ENCODE measurements at regions not wholly inside any gene's neighbourhood (a gene's known extent, or its start where the extent isn't known, plus 50 kb on each side); places are given as distances from the start of the nearest gene placed in this dataset.
A peak's percentile ranks its signal among the peaks of the same experiment; 100 is the strongest.
"Not testable (repeated sequence)": the region's sequence is repeated elsewhere in the genome, so short reads cannot be mapped to it uniquely, and the experiment has no call there.

DNA sequence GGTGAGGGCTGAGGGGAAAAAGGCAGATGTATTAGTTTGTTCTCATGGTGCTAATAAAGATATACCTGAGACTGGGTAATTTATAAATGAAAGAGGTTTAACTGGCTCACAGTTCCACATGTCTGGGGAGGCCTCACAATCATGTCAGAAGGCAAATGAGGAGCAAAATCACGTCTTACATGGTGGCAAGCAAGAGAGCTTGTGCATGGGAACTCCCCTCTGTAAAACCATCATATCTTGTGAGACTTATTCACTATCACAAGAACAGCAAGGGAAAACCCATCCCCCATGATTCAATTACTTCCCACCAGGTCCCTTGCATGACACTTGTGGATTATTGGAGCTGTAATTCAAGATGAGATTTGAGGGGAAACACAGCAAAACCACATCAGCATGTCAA is 1220.9 kb downstream of the GALC start:
- no peak for DNase-seq (ENCODE audit: low read depth in 2 of 3, low spot score in 2 of 3)

DNA sequence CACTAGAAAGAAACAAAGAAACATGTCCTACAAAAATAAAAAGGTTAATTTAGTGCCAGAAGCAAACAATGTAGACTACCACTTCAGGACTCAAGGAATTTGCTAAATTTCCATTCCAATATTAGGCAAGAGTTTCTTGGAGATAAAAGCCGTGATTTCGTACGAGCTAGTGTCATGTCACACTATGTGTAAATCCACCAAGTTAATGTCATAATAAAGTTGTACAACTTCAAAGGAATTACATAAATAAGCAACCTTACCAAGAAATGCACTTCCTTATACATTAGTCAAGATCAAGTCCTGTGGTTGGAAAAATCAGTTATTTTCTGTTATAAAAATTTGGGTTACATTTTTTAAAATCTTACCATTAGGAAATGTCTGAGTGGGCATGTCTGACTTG is 1222.8 kb downstream of the GALC start:
- DNase-seq (ENCODE audit: low read depth in 2 of 3, low spot score in 2 of 3): no peak

DNA sequence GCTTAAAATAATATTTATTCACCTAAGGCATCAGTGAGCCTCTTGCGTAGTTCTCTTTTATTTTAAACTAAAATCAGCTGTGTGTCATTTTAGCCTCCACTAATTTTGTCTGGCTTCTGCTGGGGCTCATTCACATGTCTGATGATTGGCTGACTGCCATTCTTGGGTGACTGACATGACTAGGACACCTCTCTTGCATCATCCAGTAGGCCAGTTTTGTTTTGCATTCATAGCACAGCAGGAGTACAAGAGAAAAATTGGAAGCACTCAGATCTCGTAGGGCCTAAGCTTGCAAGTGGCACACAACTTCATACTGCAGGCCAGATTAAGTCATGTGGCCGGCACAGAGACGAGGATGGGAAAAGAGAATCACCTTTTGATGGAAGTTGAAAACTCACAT is 1226.5 kb downstream of the GALC start:
- no peak for DNase-seq (ENCODE audit: low read depth in 2 of 3, low spot score in 2 of 3)

DNA sequence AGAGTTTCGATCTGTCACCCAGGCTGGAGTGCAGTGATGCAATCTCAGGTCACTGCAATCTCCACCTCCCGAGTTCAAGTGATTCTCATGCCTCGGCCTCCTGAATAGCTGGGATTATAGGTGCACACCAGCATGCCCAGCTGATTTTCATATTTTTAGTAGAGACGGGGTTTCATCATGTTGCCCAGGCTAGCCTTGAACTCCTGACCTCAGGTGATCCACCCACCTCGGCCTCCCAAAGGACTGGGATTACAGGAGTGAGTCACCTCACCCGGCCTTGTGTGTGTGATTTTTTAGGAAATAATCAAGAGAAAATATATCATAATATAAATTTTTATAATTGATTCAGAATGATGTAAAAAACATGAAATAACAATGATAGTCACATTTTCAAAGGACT is 1231.4 kb downstream of the GALC start:
- no peak for DNase-seq (ENCODE audit: low read depth in 2 of 3, low spot score in 2 of 3)

DNA sequence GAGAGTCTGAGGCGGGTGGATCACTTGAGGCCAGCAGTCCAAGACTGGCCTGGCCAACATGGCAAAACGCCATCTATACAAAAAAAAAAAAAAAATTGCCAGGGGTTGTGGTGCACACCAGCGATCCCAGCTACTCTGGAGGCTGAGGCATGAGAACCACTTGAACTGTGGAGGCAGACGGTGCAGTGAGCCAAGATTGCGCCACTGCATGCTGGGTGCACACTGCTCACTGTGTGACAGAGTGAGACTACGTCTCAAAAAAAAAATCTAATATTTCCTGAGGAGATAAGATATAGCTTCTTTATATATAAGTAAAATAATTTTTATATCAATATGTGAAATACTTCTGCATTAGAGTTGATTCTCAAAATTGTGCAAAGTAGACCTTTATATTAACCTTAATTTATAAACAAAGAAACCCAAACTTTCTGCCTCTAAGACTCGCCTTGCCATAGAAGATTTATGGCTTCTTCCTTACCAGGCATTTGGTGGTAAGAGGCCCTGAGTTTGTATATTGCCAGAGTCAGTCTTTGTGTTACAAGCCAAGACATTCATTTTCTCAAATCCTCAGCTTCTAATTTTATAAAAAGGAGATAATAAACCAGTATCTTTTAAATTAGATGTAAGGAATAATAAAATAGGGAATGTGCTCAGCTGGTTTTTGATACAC is 1226.7 kb downstream of the FLRT2 start:
- no peak for DNase-seq (ENCODE audit: low read depth in 2 of 3, low spot score in 2 of 3)

DNA sequence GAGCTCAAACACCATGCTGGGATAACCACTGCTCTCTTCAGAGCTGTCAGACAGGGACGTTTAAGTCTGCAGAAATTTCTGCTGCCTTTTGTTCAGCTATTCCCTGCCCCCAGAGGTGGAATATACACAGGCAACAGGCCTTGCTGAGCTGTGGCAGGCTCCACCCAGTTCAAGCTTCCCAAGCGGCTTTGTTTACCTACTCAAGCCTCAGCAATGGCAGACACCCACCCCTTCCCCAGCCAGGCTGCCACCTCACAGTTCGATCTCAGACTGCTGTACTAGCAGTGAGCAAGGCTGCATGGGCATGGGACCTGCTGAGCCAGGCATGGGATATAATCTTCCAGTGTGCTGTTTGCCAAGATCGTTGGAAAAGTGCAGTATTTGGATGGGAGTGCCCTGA is 1220.5 kb downstream of the FLRT2 start:
- not testable (repeated sequence) for DNase-seq (ENCODE audit: low read depth in 2 of 3, low spot score in 2 of 3)

DNA sequence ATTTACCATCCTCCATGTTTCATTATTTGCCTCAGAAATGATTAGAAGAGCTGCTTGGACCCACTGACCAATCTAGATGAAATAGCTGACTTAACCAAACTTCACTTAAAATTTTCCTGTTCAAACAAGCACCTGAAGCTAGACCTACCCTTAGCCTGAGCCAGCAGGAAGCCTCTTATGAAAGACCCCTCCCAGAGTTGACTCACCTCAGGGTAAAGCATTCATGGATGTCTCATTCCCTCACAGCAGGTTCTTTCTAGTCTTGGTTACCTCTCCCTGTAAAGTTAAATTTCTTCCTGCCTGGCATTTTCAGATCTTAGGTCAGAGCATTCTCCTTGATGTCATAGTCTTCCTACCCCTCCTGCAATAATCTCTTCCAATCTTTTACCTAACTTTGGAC is 1209.8 kb downstream of the FLRT2 start:
- DNase-seq (ENCODE audit: low read depth in 2 of 3, low spot score in 2 of 3): no peak

DNA sequence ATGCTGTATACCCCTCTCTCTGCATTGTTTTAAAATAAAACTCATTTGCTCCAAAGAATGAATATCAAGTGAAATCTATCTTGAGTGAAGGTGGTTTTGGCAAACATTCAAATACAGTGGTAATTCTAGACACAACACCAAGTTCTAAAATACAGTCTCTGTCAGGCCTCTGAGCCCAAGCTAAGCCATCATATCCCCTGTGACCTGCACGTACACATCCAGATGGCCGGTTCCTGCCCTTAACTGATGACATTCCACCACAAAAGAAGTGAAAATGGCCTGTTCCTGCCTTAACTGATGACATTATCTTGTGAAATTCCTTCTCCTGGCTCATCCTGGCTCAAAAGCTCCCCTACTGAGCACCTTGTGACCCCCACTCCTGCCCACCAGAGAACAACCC is 1201.5 kb downstream of the FLRT2 start:
- not testable (repeated sequence) for DNase-seq (ENCODE audit: low read depth in 2 of 3, low spot score in 2 of 3)

DNA sequence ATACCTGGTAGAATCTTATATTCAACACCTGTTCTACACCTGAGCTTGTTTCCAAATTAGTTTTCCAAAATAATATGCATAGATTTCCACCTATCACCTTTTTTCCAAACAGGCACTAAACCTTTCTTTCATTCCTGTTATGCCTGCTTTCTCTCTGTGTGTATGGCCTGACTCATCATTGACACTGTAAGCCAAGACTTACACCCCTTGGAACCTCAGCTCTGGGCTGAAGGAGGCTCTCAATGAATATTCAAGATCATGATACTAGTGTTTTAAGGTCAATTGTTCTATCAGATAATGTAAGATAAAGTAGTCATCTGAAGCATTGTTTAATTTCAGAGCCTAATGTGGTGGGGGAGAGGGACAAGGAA is 1193.3 kb downstream of the FLRT2 start:
- DNase-seq (ENCODE audit: low read depth in 2 of 3, low spot score in 2 of 3): no peak

DNA sequence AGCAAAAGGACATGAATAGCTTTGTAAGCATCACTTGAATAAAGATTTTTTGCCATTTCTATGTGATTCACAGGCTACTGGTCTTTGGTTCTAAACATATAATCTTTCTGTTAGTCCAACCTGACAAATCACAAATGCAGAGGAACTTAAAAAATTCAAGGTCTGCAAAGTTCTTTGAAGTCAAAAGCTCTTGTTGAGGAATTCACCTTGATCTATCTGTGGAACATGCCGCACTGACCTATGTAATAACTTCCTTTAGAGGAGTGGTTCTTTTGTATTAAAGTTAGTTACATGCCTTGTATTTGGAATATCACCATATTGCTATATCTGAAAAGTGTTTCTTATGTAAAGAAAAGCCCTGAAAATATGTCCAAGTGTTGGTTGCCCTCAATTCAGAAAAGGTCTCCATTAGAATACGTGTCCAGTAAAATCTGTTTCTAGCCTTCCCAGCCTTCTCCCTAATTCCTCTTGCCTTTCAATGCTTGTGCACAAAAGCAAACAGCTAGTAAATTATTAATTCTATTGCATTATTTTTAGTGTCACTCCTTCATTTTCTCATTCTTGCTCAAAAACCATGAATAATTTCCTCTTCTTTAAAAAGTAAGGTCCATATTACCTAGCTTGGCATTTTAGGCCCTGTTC is 1192.8 kb downstream of the FLRT2 start:
- no peak for DNase-seq (ENCODE audit: low read depth in 2 of 3, low spot score in 2 of 3)

DNA sequence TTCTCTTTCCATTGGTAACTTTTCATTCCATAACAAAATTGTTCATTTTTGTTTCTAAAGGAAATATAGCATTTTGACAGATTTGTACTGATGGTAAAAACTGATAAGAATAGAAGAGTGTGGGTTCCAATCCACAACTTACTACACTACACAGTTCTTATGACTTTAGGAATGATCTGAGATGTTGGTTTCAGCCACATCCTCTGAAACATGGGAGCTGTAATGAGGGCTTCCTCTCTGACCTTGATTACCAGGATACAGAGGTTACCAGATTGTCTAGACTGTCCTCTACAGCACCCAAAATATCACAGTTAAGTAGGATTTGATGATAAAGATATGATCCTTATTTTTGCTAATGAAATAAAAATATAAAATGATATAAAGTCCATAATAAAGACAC is 1184.6 kb downstream of the FLRT2 start:
- DNase-seq (ENCODE audit: low read depth in 2 of 3, low spot score in 2 of 3): no peak

DNA sequence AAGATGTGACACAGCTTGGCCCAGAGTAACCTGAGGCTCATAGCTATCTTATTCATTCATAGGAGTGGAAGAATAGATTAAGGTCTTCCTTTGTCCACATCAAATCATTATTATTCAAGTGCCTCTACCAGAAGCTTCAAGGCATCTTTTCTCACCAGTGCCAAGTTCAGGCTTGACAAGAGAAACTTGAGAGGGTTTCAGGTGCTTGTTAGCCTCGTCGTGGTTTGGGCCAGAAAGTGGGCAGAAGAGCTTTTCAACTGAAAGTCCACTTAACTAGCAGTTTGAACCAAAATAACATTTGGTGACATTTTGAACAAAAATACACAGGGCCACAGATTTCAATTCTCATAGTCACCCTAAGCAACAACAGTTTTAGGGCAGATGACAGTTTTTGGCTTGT is 1184.2 kb downstream of the FLRT2 start:
- DNase-seq (ENCODE audit: low read depth in 2 of 3, low spot score in 2 of 3): no peak

DNA sequence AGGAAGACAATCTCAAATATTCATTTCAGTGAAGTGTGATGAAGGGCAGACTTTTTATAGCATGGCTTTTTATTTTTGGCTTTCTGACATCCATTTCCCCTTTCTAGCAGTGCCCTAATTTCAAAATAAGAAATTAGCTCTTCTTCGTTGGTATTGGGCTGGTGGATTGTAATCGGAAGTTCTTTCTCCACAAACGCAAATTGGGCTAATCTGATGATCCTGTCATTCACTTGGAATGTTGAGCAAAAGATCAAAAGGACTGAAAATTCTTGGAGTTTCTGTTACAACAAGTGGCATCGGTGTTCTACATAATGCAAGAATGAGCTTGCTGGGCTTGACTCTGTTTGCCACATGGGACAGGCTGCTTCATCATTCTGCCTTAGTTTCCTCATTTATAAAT is 1182.8 kb downstream of the FLRT2 start:
- no peak for DNase-seq (ENCODE audit: low read depth in 2 of 3, low spot score in 2 of 3)

DNA sequence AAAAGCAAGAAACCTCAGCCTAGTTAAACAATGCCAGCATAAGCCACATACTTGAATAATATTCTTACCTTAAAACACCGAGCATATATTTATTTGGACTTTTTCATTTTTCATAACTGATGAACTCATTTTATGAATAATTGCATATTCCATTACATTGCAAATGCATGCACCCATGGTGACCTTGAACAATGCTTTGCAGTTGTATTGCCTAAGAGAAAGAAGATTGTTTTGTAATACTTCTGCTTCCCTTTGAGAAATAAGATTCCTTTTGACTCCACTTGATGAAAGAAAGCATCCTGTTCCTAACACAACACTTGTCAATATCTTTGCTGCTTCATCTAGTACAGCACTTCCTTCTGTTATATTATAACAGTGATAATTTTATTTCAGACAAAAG is 1182.2 kb downstream of the FLRT2 start:
- no peak for DNase-seq (ENCODE audit: low read depth in 2 of 3, low spot score in 2 of 3)

DNA sequence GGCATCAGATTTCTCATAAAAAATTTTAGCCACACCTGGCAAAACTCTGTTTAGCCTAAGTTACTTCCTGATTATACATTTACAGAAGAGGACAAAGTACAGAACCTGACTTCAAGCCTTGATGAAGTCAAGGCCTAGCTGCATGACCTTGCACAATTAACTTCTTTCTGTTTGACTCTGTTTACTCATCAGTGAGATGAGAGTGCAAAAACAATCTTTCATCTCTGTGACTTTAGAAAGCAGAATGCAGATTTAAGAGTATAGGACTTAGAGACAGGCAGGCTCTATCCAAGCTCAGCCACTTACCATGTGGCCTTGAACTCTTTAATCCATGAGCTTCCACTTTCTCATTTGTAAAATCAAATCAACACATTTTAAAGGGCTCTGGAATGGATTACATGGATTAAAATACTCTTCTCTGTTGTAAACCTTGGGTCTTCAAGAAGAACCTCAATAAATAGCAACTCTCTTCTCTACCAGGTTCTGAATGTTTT is 1178.9 kb downstream of the FLRT2 start:
- no peak for DNase-seq (ENCODE audit: low read depth in 2 of 3, low spot score in 2 of 3)

DNA sequence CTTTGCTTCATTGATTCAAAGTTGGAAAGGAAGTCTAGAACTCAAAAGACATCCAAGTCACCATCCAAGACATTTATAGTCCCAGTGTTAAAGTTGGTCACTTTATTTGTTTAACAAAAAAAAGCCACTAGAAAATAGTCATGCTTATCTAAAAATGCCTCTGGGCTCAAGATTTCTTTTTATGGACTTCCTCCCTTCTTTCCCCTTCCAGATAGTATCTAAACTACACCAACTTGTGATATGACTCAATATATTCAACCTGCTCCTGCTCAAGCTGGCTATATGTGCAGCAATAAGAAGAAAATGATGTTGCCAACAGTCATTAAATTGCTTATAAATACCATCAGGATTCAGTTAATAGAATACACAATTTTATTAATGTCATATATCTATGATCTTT is 1177.1 kb downstream of the FLRT2 start:
- no peak for DNase-seq (ENCODE audit: low read depth in 2 of 3, low spot score in 2 of 3)

DNA sequence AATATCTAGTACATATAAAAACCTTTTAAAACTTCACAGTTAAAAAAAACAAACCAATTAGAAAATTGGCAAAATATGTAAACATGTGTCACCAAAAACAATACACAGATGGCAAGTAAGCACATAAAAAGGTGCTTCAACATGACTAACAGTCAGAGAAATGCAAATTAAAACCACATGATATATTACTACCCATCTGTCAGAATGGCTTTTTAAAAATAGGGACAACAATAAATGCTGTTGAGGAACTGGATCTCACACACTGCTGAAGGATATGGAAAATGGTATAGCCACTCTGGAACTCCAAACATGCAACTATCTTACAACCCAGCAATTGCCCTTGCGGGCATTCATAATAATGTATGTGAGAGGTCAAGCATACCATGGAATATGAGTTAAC is 1153.6 kb downstream of the FLRT2 start:
- no peak for DNase-seq (ENCODE audit: low read depth in 2 of 3, low spot score in 2 of 3)

DNA sequence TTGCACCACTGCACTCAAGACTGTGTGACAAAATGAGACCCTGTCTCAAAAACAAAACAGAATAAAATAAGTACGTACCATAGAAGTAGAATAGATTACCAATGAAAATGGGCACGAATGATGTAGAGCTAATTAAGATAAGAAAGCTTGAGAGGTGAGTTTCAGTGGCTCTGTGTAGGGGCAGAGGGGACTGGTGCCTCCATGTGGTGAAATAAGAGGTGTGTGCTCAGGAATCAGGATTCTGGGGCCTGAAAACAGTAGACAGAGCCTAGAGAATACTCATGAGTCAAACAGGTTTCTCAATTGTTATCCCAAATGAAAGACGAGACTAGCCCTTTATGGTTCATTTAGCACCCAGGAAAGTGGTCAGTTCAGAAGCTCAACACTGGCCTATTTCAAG is 1145.1 kb downstream of the FLRT2 start:
- no peak for DNase-seq (ENCODE audit: low read depth in 2 of 3, low spot score in 2 of 3)

DNA sequence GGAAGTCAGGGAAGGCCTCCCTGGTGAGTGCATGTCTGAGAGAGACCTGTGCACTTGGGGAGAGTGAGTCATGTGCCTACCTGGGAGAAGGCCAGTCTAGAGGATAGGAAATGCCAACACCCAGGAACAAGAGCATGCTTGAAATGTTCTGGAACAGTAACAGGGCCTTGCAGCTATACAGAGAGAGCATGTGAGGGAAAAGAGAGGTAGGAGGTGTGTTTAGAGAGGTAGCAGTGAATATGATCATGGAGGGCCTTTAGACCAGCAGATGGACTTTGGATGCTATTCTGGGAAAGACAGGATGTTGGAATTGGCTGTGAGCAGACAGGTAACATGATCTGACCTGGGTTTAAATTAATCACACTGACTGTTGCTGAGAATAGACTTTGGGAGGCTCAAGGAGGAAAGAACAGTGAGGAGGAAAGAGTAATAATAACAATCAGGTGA is 1143.6 kb downstream of the FLRT2 start:
- no peak for DNase-seq (ENCODE audit: low read depth in 2 of 3, low spot score in 2 of 3)

DNA sequence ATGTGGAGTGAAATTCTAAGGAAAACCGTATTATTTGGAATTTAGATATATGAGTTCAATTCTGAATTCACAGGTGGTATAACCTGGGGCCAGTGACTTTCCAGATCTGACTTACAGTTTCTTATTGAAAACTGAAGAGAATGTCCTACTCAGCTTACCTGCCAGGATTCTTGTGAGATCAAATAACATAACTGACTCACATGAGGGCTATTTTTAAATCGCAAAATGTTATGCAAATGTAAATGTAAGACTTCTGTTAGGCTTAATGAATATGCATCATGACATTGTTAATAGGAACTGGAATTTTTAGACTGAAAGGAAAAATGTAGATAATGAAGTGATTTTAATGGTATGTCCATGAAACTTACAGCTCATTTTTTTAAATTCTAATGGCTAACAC is 1142.1 kb downstream of the FLRT2 start:
- DNase-seq (ENCODE audit: low read depth in 2 of 3, low spot score in 2 of 3): no peak

DNA sequence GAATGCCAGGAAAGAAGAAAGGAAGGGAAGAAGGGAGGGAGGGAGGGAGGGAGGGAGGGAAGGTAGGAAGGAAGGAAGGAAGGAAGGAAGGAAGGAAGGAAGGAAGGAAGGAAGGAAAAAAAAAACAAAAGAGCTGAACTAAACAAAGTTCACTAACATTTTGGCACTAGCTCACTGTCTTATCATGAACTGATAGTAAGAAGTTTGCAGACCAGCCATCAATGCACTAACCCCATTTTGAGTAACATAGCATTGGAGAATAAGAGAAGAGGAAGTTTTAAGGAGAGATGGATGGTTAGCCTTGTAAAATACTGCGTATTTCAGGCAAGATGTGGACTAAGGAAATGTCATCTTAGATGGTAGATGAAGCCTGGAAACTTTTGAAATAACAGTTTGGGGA is 1136.0 kb downstream of the FLRT2 start:
- DNase-seq (ENCODE audit: low read depth in 2 of 3, low spot score in 2 of 3): no peak

DNA sequence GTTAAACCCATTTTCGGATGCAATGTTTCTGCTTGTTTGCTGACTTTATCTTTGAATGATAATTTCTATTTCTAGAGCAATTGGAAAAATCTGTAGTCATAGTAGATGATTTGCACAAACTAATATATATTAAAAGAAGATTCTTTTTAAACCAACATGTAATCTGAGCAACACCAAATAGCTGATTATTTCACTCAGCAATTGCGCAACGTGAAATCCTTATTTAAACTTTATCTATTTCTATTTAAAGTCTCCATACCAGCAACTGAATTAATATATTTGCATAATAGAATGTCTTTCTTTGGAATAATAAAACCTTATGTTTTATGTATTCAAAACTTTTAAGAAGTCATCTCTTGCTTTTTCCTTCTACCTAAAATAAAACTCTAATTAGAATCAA is 1132.4 kb downstream of the FLRT2 start:
- no peak for DNase-seq (ENCODE audit: low read depth in 2 of 3, low spot score in 2 of 3)

DNA sequence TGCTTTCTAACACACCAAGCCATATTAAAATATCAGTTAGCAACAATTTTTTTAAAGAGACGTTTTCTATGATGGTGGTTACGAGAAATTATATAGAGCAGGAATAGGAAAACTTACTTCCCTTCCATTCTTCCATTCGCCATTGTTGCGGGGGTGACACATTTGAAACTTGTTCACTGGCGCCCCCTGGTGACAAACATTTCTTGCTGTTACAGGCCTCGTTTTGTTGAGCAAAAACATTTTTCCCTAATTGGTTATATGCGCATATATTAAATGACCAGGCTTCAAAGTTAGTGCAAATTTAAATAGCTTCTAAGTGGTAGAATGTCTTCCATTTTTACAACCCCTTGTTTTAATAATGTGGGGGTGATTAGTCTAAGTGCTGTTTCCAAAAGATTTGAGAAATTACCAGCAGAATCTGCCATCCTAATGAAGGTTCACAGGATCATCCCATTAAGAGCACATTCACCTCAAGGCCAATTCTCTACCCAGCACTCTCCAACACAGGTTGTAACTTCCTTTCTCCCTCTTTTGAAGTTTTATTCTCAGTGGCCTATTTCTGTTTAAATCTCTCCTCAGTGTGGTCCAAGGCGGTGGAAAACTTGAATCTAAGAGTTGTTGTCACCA is 1124.7 kb downstream of the FLRT2 start:
- DNase-seq (ENCODE audit: low read depth in 2 of 3, low spot score in 2 of 3): peak in 2 of 3 experiments; percentile 3 to 17

All from activated CD8-positive, alpha-beta memory T cell treated with anti-CD3 and anti-CD28 coated beads for 48 hours (primary cell).